ENCODE measurements at regions not wholly inside any gene's neighbourhood (a gene's known extent, or its start where the extent isn't known, plus 50 kb on each side); places are given as distances from the start of the nearest gene placed in this dataset.

GRCh38 chr2:136255648-136256461 is 137.9 kb upstream of the CXCR4 start:
- TF ChIP-seq SMC3 (IDR thresholded peaks at IDR 0.05; ENCODE audit: low read depth, low read length) (no peak), CTCF (IDR thresholded peaks at IDR 0.05) (no peak), MAX (IDR thresholded peaks at IDR 0.05; ENCODE audit: low read depth) (no peak)
